GM18861 (cell line): ENCODE measurements at regions not wholly inside any gene's neighbourhood (a gene's known extent, or its start where the extent isn't known, plus 50 kb on each side); places are given as distances from the start of the nearest gene placed in this dataset.

ENCODE experiments used
- ATAC-seq: cut with Tn5 transposase; IDR thresholded peaks from one replicate; pipeline ENCODE4 v1.9.1; 2021; ENCODE audit not compliant: unreplicated experiment

DNA sequence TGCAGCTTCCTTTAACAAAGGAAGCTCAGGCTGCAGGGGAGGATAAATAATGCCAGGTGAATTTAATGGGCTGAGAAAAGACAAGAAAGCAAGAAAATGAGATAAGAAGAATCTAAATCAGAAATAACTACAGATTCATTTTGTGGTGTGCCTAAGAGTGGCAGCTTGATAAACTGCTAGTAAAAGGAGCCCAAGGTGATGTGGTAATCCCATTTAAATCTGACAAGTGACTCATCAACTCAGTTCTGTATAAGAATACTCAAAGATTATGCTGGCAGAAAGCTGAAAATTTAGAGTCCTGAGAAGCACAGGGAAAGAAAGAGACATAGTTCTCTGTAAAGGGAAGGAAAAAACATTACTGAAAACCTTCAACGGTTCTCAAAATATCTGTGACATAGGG is 109.4 kb upstream of the PDE1C start:
- ATAC-seq: no peak

DNA sequence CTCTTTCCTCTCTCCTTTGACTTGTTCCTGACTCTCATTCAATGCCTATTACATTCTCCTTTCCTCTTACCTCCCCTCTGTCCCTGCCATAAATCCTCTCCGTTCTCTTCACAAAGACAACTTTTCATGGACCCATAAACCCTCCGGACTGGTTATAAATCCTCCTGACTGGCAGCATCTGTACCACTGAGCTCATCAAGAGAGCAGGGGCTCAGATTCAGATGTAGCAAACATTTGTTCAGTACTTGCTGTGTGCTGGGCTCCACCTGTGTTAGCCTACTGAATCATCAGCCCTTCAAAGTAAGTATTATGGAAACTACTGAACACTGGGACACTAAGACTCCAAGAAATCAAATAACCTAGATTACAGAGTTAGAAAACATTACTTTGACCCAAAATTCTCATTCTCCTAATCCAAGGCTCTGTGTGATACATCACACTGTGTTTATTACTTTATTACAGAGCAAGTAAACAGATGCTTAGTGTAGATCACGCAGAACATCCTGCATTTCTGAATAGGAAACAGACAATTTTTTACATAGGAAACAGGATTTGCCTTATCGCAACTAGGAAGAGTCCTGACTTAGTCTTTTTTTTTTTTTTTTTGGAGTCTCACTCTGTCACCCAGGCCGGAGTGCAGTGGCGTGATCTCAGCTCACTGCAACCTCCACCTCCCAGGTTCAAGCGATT is 108.6 kb upstream of the PDE1C start:
- no peak for ATAC-seq

DNA sequence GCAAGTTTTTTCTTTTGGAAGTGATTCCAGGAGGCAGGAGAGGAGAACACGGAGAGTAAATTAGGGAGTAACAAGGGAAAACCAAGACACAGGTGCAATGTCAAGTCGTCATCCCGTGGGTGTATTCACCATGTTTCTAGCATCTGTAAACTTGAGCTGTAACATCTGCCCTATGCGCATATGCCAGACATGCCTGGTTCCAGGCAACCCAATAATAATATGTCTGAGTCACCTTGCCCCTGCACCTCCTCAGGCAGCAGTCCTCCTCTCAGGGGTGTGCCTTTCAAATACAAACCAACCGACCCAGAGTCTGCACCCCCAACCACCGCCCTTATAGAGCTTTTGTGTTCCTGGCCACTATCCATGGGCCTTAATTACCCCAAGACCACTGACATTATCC is 107.0 kb upstream of the PDE1C start:
- ATAC-seq: no peak

DNA sequence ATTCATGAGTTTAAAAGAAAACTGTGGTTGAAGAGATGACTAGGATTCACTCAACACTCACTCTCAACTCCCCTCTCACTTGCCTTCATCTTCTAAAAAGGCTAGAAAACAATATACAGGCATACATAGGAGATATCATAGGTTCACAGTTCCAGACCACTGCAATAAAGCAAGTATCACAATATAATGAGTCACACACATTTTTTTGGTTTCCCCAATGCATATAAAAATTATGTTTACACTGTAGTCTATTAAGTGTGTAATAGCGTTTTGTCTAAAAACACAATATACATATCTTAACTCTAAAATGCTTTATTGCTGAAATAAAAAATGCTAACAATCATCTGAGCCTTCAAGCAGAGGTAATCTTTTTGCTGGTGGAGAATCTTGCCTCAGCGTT is 104.9 kb upstream of the PDE1C start:
- ATAC-seq: no peak

DNA sequence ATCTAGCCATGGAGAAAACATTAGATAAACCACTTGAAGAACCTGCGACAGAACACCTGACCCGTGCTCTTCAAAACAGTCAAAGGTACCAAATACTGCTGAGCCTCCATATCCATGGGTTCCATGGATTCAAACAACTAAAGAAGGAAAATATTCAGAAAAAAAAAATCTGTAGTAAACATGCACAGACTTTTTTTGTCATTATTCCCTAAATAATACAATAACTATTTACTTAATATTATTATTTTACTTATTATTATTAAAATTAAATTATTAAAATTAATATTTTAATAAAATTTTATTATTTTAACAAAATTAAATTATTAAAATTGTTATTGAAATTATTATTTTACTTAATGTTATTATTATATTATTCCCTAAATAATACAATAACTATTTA is 101.0 kb upstream of the PDE1C start:
- ATAC-seq: no peak

DNA sequence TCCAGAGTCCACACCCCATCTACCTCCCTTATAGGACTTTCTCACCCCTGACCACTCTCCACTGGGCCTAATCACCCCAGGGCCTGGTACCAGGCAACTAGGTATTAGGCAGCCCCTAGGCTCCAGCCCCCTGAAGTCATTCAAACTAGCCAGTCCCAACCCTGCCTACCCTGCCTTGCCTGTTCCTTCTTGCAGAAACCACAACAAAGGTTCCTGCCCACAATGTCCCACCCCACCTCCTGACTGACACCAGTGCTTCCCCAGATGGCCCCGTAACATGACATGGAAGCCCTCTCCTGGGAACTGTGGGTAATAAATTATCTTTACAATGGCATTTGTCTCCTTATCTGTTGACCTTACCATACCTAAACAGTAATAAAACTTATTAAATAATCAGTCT is 100.6 kb upstream of the PDE1C start:
- ATAC-seq: no peak

DNA sequence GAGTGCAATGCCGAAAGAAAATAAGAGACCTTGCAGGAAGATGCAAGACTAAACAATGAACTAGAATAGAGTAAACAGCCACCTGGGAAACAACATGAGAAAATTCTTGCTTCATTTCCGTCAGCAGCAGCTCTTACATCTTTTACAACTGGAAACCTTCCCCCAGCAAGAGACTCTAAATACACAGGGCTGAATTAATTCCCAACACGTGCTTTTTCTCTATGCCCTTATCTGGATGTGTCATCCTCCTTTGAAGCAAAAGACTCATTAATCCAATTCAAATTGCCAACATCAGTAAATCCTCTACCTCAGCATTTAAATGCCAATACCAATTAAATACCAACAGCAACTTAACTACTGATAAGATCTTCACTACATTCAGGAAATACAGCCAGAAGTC is 99.0 kb upstream of the PDE1C start:
- ATAC-seq: no peak

DNA sequence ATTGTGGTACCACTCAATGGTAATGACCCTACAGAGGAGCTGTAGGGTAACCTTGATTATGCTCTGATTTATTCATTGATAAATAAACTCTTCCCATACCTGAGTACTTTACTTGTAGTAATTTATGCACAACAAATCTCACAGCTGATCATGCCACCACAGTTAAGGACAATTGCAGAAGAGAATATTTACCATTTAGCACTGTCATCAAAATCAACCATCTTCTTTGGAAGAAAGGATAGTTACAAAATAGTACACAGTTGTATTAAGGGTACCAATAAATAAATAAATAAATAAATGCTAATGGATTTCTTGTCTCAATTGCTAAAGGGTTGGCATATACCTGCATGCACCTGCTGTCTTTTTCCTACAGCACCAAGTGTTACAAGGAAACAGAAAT is 97.6 kb upstream of the PDE1C start:
- ATAC-seq: no peak

DNA sequence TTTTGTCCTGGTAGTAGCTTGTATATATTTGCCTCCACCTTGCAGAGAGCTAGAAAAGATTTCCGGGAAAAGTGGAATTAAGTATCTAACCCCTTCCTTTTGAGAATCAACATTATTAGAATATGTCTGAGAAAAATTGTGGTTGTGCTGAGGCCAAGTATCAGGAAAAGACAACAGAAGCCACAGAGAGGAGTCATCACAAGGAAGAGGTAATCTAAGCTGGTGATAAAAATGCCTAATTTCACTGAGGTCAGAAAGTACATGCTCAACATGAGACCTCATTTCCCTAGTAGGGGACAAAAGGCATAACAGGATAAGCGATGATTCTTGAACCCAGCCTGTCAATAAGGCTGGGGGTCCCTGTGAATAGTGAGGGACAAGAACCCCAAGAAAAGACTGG is 97.0 kb upstream of the PDE1C start:
- no peak for ATAC-seq

DNA sequence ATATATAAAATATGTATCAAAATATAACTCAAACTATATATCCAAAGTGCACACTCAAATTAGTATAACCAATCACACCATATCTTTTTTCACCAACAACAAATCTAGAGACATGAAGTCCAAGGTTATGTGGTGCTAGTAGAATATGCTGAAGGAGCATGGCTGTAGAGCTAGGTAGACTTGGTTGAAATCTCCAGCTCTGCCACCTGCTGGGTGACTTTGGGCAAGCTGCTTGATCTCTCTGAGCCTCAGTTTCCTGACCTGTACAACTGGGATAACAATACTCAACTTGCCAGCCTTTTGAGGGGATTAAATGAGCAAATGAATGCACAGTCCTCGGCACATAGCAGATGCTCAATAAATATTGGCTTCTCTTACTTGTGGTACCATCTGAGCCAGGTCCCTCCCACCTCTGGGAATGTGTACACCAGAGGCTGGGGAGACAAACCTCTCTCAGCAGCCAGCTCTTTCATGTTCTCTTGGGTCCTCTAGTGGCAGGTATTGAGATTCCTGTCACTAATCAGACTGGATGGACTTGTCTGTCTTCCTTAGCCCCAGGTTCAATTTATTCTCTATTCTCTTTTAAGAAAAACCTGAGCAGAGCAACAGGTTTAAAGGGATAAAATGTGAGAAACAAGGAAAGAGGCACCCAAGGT is 94.3 kb upstream of the PDE1C start:
- no peak for ATAC-seq

DNA sequence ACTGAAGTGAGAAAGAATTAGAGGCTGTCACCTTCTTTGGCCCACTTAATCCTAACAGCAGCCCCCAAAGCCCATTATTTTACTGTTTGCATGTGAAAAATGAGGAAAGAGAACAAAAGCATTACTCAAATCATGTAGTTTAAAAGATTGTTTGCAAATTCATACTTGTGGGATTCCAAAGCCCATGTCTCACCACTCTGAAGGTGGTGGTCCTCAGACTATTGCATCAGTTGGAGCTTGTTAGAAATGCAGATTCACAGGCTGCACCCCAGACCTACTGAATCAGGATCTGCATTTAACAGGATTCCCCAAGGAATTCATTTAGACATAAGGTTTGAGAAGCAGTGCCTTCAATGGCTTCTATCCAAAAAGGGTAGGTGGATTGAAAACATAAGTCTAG is 93.7 kb upstream of the PDE1C start:
- no peak for ATAC-seq

DNA sequence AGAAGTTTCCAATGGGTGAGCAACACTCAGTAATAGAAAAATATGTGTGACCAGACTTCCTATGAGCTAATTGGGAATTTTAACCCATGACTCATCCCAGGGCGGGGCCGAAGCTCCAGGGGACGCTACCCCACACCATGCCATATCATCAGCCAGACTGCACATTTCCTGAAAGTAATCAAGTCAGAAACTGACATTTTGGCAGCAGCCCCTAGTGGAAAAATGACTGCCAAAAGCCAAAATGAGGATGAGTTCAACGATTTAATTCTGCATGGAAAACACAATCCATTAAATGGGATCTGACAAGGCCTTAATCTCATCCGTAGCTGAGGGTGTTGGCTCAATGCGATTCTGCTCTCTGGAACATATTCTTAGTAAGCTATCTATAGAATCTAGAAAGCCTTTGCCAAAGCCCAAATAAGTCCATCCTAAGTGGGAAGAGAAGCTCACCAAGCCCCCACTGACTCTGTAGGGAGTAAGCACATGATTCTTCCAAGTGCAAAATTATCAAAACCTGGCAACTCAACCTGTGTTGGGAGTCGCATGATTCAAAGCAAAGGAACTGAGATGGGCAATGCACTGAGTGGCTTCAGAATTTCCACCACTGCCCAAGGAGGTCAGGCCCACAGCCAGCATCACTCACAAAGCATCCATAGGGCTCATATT is 93.1 kb upstream of the PDE1C start:
- ATAC-seq: no peak

DNA sequence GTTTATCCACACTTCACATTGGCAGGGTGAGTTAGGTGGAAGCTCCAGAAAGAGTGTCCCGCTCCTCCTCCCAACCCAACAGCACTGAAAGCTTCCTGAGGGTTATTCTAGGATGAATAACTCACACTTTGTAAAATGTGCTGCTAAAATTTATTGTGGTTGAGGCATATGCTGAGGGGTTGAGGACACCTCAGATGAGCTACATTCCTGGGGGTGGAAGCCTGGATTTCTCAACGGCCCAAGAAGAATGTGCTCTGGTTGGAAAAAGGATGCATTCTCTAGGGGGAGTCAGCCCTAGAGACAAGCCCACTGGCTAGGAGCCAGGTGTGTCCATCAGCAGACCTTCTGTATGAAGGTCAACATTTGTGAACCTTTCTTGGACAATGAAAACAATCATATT is 91.5 kb upstream of the PDE1C start:
- ATAC-seq: no peak

DNA sequence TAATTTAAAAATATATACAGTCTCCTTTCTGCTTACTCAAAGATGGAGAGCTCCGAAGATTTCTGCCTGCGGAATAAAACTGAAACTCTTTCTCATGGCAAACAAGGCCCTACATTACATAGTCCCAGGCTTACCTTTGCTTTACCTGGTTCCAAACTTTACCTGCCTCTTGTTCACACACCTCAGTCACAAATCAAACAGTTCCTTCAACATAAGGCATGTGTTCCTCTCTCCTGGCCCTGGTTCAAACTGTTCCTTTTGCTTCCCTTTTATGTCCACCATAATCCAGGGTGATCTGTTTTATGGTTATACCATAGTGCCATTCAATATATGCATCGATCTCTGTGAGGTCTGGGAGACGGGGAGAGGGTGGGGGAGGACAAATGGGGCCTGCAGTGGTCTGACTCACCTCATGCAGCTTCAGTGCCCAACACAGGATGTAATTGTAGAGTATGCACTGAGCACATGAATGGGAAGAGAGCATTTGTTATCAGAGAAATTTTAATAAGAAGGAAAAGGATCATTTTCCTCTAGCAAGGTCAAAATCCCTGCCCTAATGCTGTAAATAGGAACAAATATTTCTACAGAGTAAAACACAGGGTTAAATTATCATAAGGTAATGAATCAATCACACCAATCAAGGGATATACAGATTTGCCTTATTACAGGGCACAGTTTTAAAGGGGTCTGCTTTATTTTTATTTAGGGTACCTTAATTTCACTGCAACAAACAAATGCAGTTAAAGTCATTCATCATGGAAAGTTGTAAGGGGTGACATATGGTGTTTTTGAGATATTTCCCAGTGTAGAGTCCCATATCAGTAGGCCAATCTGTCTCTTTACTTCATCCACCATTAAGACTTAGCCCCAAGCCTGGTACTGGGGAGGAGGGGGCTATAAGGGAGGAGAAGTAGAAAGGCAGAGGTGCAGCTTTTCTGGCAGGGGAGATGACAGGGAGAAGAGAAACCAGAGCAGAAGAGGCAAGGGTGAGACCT is 88.8 kb upstream of the PDE1C start:
- no peak for ATAC-seq

DNA sequence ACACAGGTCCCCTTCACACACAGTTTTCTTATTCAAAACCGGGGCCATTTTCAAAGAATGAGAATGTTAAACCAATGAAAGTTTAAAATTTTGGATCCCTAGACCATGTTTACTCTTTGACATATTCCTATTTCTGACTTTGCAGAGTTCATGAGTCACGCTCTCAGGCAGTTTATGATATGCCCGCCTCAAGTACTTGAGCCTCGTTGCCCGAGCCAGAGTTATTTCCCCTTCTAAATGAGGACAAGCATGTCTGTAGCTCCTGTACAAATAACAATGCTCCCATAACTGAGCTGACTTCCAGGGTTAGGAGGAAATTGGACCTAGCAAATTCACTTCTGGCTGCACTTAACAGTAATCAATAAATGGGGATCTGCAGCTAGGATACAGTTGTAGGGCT is 87.9 kb upstream of the PDE1C start:
- ATAC-seq: no peak

DNA sequence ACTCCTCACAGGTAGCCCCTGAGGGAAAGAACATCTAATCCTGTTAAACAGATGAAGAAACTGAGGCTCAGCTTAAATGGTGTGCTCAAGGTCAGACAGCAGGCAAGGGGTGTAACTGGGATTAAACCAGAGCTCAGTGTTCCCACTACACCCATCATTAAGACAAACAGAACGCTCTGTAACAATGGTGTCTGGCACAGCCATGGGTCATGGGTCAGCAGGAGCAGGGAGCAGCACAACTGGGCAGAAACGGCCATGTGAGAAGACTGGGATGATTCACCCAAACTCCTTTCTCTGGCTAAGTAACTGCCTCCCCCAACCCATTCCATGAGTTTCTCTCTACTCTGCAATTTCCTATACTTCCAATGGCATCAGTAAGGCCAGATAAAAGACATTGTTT is 85.5 kb upstream of the PDE1C start:
- no peak for ATAC-seq

DNA sequence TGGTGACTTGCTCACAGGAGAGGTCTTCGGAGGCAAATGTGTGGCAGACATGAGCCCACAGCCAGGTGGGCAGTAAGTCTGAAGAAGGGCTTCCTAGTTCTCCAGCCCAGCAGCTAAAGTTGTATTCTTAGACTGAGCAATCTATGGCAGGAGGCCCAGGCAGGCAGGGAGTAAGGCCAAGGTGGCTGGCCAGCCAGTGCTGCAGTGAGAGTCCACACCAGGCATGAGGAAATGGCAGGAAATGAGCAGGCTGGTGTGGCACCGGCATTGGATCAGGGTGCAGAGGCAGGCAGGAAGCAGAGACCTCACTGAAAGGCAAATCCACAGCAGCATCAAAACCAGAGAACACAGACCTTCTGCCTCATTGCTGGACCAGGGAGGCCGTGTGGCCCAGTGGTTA is 84.6 kb upstream of the PDE1C start:
- no peak for ATAC-seq

DNA sequence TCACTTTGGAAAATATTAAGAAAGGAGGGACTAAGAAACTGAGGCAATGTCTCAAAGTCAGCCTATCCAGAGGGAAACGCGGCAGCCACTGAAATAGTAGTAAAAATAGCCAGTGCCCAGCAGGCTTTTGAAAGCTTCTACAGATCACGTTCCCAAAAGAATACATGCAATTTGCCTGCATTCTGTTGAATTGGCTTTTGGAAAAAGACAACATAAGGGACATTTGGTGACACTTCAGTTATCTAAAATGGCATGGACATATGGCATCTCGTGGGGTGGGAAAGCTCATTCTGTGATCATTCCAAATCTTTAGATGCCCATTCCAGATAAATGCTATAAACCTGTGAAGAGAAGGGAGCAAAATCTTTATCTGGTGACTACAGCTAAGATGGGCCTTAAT is 82.8 kb upstream of the PDE1C start:
- no peak for ATAC-seq

DNA sequence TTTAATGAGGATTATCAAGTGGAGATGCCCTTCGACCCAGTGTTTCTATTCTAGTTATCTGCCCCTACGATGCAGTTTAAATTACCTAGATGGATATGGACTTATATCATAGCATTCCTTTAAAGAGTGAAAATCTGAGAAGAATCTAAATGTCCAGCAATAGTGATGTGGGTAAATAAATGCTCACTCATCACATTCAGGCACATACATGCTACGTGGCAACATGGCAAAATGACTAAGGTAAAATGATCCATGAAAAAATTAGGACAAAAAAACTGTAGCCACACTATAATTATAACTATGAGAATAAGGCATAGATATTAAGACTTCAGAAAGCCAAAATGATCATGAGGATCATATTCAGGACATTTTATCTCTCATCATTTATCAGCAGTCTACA is 82.4 kb upstream of the PDE1C start:
- no peak for ATAC-seq

DNA sequence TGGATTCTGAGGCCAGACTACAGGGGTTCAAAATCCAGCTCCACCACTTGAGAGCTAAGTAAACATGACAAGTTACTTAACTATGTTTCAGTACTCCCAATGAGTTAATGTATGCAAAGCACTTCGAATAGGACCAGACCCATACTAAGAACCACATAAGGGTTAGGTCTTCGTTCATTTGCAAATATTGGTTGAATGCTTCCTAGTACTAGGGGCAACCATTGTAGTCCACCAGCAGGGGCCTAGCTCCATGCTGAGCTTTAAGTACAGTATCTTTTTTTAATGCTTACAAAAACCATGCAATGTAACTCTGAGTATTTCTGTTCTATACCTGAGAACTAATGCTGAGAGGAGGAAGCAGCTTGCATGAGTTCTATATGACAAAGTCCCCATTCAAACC is 80.4 kb upstream of the PDE1C start:
- ATAC-seq: no peak

DNA sequence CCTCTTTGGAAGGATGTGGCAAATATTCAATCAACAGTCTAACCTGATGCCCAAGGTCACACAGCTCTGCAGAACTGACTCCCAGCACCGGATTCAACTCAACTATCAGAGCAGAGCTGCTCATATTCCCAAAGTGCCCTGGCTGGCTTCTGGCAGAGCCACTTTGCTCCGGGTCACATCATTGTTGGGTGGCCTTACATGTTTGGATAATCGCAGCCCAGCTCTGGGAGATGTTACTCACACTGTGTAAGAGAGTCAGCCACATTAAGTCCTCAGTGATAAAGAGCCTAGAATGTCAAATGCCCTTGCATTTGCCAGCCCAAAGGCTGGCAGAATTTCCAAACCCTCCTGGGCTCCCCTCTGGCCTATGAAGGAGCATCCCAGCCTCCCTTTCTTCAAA is 79.8 kb upstream of the PDE1C start:
- no peak for ATAC-seq
